ENCODE measurements at regions not wholly inside any gene's neighbourhood (a gene's known extent, or its start where the extent isn't known, plus 50 kb on each side); places are given as distances from the start of the nearest gene placed in this dataset.

GRCh38 chr1:221286399-221286798 is 407.2 kb downstream of the HLX start:
- no peaks in the 10 kb centered on the region for H3K4me1 ChIP-seq (ENCODE audit: control insufficient read depth in 2 of 2, insufficient read depth in 2 of 2, low read length in 2 of 2)
- no peaks in the 10 kb centered on the region for H3K9me3 ChIP-seq (ENCODE audit: control insufficient read depth in 2 of 2, insufficient read depth in 1 of 2, low read length in 1 of 2)
- WGBS, result 64% methylated on average over 1 of the region's 1 CpG
- H3K27ac ChIP-seq (ENCODE audit: low read depth in 1 of 2, low read length in 1 of 2), result no peak overlapping the region
- H3K4me3 ChIP-seq (ENCODE audit: low read length in 2 of 2), result no peak overlapping the region
- no peaks in the 10 kb centered on the region for H3K36me3 ChIP-seq (ENCODE audit: control insufficient read depth in 2 of 2, insufficient read depth in 2 of 2, low read length in 1 of 2)
- no peak for DNase-seq (ENCODE audit: low read depth in 6 of 9, low spot score in 9 of 9)
- no peaks in the 10 kb centered on the region for H3K27me3 ChIP-seq (ENCODE audit: control insufficient read depth in 2 of 2, insufficient read depth in 1 of 2, low read length in 1 of 2)

DNA sequence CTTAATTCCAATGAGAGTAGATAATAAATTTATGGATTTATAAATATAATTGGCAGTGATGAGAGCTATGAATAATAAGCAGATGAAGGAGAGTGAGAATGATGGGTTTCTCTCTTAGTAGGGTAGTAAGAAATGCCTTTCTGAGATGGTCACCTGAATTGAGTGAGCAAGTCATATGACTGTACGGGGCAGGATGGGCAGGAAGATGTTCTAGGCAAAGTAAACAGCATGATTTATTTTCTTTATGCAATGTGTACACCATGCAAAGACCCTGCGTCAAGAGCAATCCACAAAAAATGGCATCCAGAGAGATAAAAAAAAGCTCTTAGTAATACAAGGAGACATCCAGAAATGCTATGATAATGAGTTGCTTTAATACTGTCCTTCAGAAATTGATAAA is 409.9 kb downstream of the HLX start:
- Histone ChIP-seq H3K36me3 (ENCODE audit: control insufficient read depth in 2 of 2, insufficient read depth in 2 of 2, low read length in 1 of 2) (no peaks in the 10 kb centered on the region), H3K9me3 (ENCODE audit: control insufficient read depth in 2 of 2, insufficient read depth in 1 of 2, low read length in 1 of 2) (no peaks in the 10 kb centered on the region), H3K27me3 (ENCODE audit: control insufficient read depth in 2 of 2, insufficient read depth in 1 of 2, low read length in 1 of 2) (no peaks in the 10 kb centered on the region), H3K4me1 (ENCODE audit: control insufficient read depth in 2 of 2, insufficient read depth in 2 of 2, low read length in 2 of 2) (no peaks in the 10 kb centered on the region), H3K27ac (ENCODE audit: low read depth in 1 of 2, low read length in 1 of 2) (no peak overlapping the region), H3K4me3 (ENCODE audit: low read length in 2 of 2) (no peak overlapping the region)
- no peak for DNase-seq (ENCODE audit: low read depth in 6 of 9, low spot score in 9 of 9)
- WGBS, result 97% methylated on average over 2 of the region's 2 CpGs

DNA sequence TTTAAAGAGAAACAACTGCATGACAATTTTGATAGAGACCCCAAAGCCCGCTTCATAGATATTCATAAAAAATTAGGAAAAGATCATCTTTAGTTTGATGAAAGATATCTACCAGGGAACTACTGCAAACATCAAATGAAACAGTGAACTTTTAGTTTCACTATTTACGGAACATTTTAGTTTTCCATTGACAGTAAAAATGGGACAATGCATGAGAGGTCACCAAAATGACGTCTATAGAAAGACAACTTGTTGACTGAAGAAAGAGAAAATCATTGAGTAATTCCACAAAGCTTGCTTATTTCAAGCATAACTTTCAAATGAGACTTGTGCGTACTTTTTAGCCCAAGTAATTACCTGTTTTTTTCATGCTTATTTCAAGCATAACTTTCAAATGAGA is 411.4 kb downstream of the HLX start:
- Histone ChIP-seq H3K27me3 (ENCODE audit: control insufficient read depth in 2 of 2, insufficient read depth in 1 of 2, low read length in 1 of 2) (no peaks in the 10 kb centered on the region), H3K4me1 (ENCODE audit: control insufficient read depth in 2 of 2, insufficient read depth in 2 of 2, low read length in 2 of 2) (no peaks in the 10 kb centered on the region), H3K9me3 (ENCODE audit: control insufficient read depth in 2 of 2, insufficient read depth in 1 of 2, low read length in 1 of 2) (no peaks in the 10 kb centered on the region), H3K4me3 (ENCODE audit: low read length in 2 of 2) (no peak overlapping the region), H3K27ac (ENCODE audit: low read depth in 1 of 2, low read length in 1 of 2) (no peak overlapping the region), H3K36me3 (ENCODE audit: control insufficient read depth in 2 of 2, insufficient read depth in 2 of 2, low read length in 1 of 2) (no peaks in the 10 kb centered on the region)
- WGBS, result 83% methylated on average over 4 of the region's 4 CpGs
- DNase-seq (ENCODE audit: low read depth in 6 of 9, low spot score in 9 of 9), result no peak

- DNase-seq (ENCODE audit: low read depth in 6 of 9, low spot score in 9 of 9), result no peak
- Histone ChIP-seq H3K4me1 (ENCODE audit: control insufficient read depth in 2 of 2, insufficient read depth in 2 of 2, low read length in 2 of 2) (no peaks in the 10 kb centered on the region), H3K36me3 (ENCODE audit: control insufficient read depth in 2 of 2, insufficient read depth in 2 of 2, low read length in 1 of 2) (no peaks in the 10 kb centered on the region), H3K9me3 (ENCODE audit: control insufficient read depth in 2 of 2, insufficient read depth in 1 of 2, low read length in 1 of 2) (no peaks in the 10 kb centered on the region), H3K27ac (ENCODE audit: low read depth in 1 of 2, low read length in 1 of 2) (no peak overlapping the region), H3K4me3 (ENCODE audit: low read length in 2 of 2) (no peak overlapping the region), H3K27me3 (ENCODE audit: control insufficient read depth in 2 of 2, insufficient read depth in 1 of 2, low read length in 1 of 2) (no peaks in the 10 kb centered on the region)
- 83% methylated on average over 5 of the region's 5 CpGs for WGBS
These were observed 411.9 kb downstream of the HLX start for GRCh38 chr1:221291113-221291512.

DNA sequence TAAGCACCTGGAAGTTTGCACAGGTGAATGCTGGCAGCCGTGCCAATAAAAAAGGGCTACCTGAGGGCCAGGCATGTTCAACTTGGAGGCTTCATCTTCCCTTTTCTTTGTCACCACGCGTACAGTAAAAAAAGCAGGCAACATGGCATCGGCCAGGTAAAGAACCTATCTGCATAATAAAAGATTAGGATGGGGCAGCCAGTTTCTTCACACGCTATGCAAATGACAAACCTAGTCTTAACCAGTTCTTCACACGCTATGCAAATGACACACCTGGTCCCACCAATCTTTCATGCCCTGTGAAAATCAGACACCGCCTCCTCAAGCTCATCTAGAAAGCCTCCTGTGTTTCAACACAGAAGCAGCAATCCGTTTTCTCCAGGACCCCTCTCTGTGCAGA is 413.4 kb downstream of the HLX start:
- Histone ChIP-seq H3K27ac (ENCODE audit: low read depth in 1 of 2, low read length in 1 of 2) (no peak overlapping the region), H3K9me3 (ENCODE audit: control insufficient read depth in 2 of 2, insufficient read depth in 1 of 2, low read length in 1 of 2) (no peaks in the 10 kb centered on the region), H3K4me1 (ENCODE audit: control insufficient read depth in 2 of 2, insufficient read depth in 2 of 2, low read length in 2 of 2) (no peaks in the 10 kb centered on the region), H3K4me3 (ENCODE audit: low read length in 2 of 2) (no peak overlapping the region), H3K36me3 (ENCODE audit: control insufficient read depth in 2 of 2, insufficient read depth in 2 of 2, low read length in 1 of 2) (no peaks in the 10 kb centered on the region), H3K27me3 (ENCODE audit: control insufficient read depth in 2 of 2, insufficient read depth in 1 of 2, low read length in 1 of 2) (no peaks in the 10 kb centered on the region)
- 95% methylated on average over 8 of the region's 8 CpGs for WGBS
- DNase-seq (ENCODE audit: low read depth in 6 of 9, low spot score in 9 of 9), result no peak

DNA sequence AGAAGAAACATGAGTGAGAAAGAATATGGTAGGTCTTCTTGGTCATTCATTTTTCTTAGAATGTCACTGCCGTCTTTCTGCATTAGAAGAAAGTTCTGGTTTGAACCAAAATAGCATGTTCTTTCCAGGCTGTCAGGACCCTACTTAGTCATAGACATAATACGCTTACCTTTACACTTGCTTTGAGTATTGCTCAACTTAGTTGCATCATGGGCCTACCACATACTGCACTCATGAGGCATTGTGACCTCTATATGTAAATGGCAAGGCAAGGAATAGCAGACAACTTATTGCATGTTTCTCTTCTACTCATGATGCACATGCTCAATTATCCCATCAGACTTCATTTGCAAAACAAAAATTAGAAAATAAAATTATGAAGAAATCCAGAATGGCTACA is 415.0 kb downstream of the HLX start:
- no peak for DNase-seq (ENCODE audit: low read depth in 6 of 9, low spot score in 9 of 9)
- no peak overlapping the region for H3K4me3 ChIP-seq (ENCODE audit: low read length in 2 of 2)
- WGBS, result 97% methylated on average over 2 of the region's 2 CpGs
- no peaks in the 10 kb centered on the region for H3K36me3 ChIP-seq (ENCODE audit: control insufficient read depth in 2 of 2, insufficient read depth in 2 of 2, low read length in 1 of 2)
- no peaks in the 10 kb centered on the region for H3K27me3 ChIP-seq (ENCODE audit: control insufficient read depth in 2 of 2, insufficient read depth in 1 of 2, low read length in 1 of 2)
- no peak overlapping the region for H3K27ac ChIP-seq (ENCODE audit: low read depth in 1 of 2, low read length in 1 of 2)
- no peaks in the 10 kb centered on the region for H3K4me1 ChIP-seq (ENCODE audit: control insufficient read depth in 2 of 2, insufficient read depth in 2 of 2, low read length in 2 of 2)
- H3K9me3 ChIP-seq (ENCODE audit: control insufficient read depth in 2 of 2, insufficient read depth in 1 of 2, low read length in 1 of 2), result no peaks in the 10 kb centered on the region

DNA sequence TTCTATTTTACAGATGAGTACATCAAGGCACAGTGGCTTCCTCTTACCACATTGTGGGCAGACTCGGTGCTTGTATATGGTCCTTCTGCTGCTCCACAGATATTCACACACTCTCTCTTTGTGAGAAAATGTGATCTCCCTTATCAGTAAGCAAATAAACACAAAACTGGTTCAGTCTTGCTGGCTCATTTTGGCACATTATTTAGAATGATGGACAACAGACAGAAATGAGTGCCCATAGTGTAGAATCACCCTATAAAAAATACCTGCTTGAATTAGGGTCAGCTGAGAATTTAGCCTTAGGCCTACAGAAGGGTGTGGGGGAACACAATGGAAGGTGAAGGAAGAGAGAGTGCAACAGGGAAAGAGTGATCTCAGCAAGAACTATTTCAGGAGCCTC is 423.1 kb downstream of the HLX start:
- no peak for DNase-seq (ENCODE audit: low read depth in 6 of 9, low spot score in 9 of 9)
- 89% methylated on average over 1 of the region's 1 CpG for WGBS
- H3K27ac ChIP-seq (ENCODE audit: low read depth in 1 of 2, low read length in 1 of 2), result no peak overlapping the region
- no peaks in the 10 kb centered on the region for H3K9me3 ChIP-seq (ENCODE audit: control insufficient read depth in 2 of 2, insufficient read depth in 1 of 2, low read length in 1 of 2)
- H3K27me3 ChIP-seq (ENCODE audit: control insufficient read depth in 2 of 2, insufficient read depth in 1 of 2, low read length in 1 of 2), result no peaks in the 10 kb centered on the region
- H3K36me3 ChIP-seq (ENCODE audit: control insufficient read depth in 2 of 2, insufficient read depth in 2 of 2, low read length in 1 of 2), result no peaks in the 10 kb centered on the region
- H3K4me1 ChIP-seq (ENCODE audit: control insufficient read depth in 2 of 2, insufficient read depth in 2 of 2, low read length in 2 of 2), result no peaks in the 10 kb centered on the region
- H3K4me3 ChIP-seq (ENCODE audit: low read length in 2 of 2), result no peak overlapping the region

- Histone ChIP-seq H3K27me3 (ENCODE audit: control insufficient read depth in 2 of 2, insufficient read depth in 1 of 2, low read length in 1 of 2) (no peaks in the 10 kb centered on the region), H3K27ac (ENCODE audit: low read depth in 1 of 2, low read length in 1 of 2) (no peak overlapping the region), H3K4me1 (ENCODE audit: control insufficient read depth in 2 of 2, insufficient read depth in 2 of 2, low read length in 2 of 2) (no peaks in the 10 kb centered on the region), H3K36me3 (ENCODE audit: control insufficient read depth in 2 of 2, insufficient read depth in 2 of 2, low read length in 1 of 2) (no peaks in the 10 kb centered on the region), H3K9me3 (ENCODE audit: control insufficient read depth in 2 of 2, insufficient read depth in 1 of 2, low read length in 1 of 2) (no peaks in the 10 kb centered on the region), H3K4me3 (ENCODE audit: low read length in 2 of 2) (no peak overlapping the region)
- no peak for DNase-seq (ENCODE audit: low read depth in 6 of 9, low spot score in 9 of 9)
- WGBS, result 89% methylated on average over 1 of the region's 1 CpG
These were observed 423.6 kb downstream of the HLX start for GRCh38 chr1:221302810-221303209.

DNA sequence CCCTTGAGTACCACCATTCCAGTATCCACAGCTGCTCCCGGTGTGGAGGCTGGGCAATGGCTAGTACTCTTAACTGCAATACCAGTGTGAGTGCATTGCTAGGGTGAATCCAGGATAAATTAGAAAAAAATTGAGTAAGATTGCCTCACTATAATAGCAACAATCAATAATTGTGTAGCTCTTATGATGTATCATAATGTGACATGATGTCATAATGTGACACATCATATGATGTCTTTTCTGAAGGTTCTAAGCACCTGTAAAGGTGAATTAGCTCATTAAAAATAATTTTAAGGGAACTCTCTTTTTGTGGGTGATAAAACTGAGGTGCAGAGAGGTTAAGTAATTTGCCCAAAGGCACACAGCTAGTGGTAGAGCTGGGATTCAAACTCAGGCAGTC is 424.4 kb downstream of the HLX start:
- Histone ChIP-seq H3K4me1 (ENCODE audit: control insufficient read depth in 2 of 2, insufficient read depth in 2 of 2, low read length in 2 of 2) (no peaks in the 10 kb centered on the region), H3K27me3 (ENCODE audit: control insufficient read depth in 2 of 2, insufficient read depth in 1 of 2, low read length in 1 of 2) (no peaks in the 10 kb centered on the region), H3K9me3 (ENCODE audit: control insufficient read depth in 2 of 2, insufficient read depth in 1 of 2, low read length in 1 of 2) (peaks cover 0 to 1% of the 10 kb centered on the region in 2 donors), H3K4me3 (ENCODE audit: low read length in 2 of 2) (no peak overlapping the region), H3K36me3 (ENCODE audit: control insufficient read depth in 2 of 2, insufficient read depth in 2 of 2, low read length in 1 of 2) (no peaks in the 10 kb centered on the region), H3K27ac (ENCODE audit: low read depth in 1 of 2, low read length in 1 of 2) (no peak overlapping the region)
- no peak for DNase-seq (ENCODE audit: low read depth in 6 of 9, low spot score in 9 of 9)
- WGBS, result 98% methylated on average over 1 of the region's 1 CpG

- no peaks in the 10 kb centered on the region for H3K36me3 ChIP-seq (ENCODE audit: control insufficient read depth in 2 of 2, insufficient read depth in 2 of 2, low read length in 1 of 2)
- 97% methylated on average over 5 of the region's 5 CpGs for whole genome bisulfite sequencing
- peaks cover 1 to 5% of the 10 kb centered on the region in 2 donors for H3K9me3 ChIP-seq (ENCODE audit: control insufficient read depth in 2 of 2, insufficient read depth in 1 of 2, low read length in 1 of 2)
- no peak overlapping the region for H3K4me3 ChIP-seq (ENCODE audit: low read length in 2 of 2)
- no peak for DNase-seq (ENCODE audit: low read depth in 6 of 9, low spot score in 9 of 9)
- H3K27ac ChIP-seq (ENCODE audit: low read depth in 1 of 2, low read length in 1 of 2), result no peak overlapping the region
- no peaks in the 10 kb centered on the region for H3K4me1 ChIP-seq (ENCODE audit: control insufficient read depth in 2 of 2, insufficient read depth in 2 of 2, low read length in 2 of 2)
- no peaks in the 10 kb centered on the region for H3K27me3 ChIP-seq (ENCODE audit: control insufficient read depth in 2 of 2, insufficient read depth in 1 of 2, low read length in 1 of 2)
These were observed 427.0 kb downstream of the HLX start for GRCh38 chr1:221306239-221306638.
